COLO668 (cell line): ENCODE measurements at regions not wholly inside any gene's neighbourhood (a gene's known extent, or its start where the extent isn't known, plus 50 kb on each side); places are given as distances from the start of the nearest gene placed in this dataset.
A peak's percentile ranks its signal among the peaks of the same experiment; 100 is the strongest.

ENCODE experiments used
- DNase-seq: peaks from one replicate; lab custom pipeline; 2025; ENCODE audit not compliant: unreplicated experiment; lab: John Stamatoyannopoulos, UW

GRCh38 chr5:168005936-168006335 is 285.5 kb upstream of the WWC1 start:
- no peak for DNase-seq

- no peak for DNase-seq
Measured at GRCh38 chr5:168006456-168007130, 284.9 kb upstream of the WWC1 start.

DNA sequence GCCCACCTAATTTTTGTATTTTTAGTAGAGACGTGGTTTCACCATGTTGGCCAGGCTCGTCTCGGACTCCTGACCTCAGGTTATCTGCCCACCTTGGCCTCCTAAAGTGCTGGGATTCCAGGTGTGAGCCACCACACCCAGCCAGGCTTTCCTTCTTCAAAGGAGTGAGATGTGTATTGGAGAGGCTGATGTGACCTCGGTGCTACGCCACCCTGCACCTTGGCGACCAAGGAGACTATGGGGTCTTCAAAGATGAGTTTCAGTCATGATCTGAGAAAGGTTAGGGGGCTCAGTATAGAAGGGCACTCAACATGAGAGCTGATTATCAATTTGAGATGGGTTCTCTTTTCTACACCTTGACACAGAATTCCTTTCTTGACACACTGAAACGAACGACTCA is 284.2 kb upstream of the WWC1 start:
- no peak for DNase-seq

- no peak for DNase-seq
Measured at GRCh38 chr5:168008555-168008954, 282.9 kb upstream of the WWC1 start.

- no peak for DNase-seq
Measured at GRCh38 chr5:168011096-168011495, 280.3 kb upstream of the WWC1 start.

GRCh38 chr5:168012006-168012405 is 279.4 kb upstream of the WWC1 start:
- DNase-seq: no peak

GRCh38 chr5:168013546-168013945 is 277.9 kb upstream of the WWC1 start:
- DNase-seq: no peak

- no peak for DNase-seq
Measured at GRCh38 chr5:168014433-168015123, 276.9 kb upstream of the WWC1 start.

GRCh38 chr5:168015506-168015905 is 275.9 kb upstream of the WWC1 start:
- no peak for DNase-seq

- no peak for DNase-seq
Measured at GRCh38 chr5:168017313-168017712, 274.1 kb upstream of the WWC1 start.

DNA sequence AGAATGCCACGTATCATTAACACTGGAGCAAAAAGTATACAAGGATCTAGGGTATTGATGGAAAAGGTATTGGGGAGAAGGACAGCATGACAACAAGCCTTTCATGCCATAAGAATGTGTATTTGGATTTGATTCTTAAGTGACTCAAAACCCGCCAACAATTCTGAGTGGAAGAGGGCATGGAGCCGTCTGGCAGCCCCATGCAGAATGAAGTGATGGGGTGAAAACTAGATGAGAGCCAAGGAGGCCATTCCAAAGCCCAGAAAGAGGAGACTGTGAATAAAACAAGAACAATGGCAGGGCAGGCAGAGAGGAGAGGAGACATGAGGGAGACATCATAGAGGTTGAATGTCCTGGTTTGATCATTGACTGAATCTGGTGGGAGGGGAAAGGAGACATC is 272.3 kb upstream of the WWC1 start:
- no peak for DNase-seq

DNA sequence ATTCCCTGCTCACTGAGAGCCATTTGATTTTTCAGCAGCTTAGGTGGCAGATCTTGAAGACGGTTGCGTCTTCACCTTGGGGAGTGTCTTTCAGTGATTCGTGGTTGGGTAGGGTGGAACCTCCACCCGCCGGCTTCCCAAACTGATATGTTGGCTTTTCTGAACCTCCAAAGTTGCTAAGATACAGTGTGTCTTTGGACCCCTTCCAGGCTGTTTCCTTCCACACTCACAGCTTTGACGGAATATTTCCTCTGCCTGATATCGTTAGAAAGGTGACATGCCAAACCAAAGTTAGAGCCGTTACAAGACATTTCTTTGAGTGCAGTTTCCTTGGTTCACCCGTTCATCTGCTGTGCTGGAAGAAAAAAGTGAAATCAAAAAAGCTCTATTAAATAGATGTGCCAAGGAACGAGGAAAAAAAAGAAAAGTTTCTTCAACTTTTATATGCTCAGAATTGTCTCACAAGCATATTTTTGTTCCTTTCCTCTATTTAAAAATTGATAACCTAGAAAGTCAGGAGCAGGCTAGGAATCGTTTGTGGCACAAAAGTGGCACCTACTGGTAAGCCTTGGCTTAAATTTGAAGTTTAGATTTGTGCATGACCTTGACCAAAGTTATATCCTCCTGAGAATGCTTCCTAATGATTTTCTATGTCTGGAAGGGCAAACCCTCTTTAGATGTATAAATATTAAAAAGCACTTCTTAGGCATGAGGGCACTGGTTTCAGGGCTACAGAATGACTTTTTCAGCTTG is 270.7 kb upstream of the WWC1 start:
- DNase-seq: no peak

- DNase-seq: no peak
Measured at GRCh38 chr5:168022446-168023169, 268.8 kb upstream of the WWC1 start.

DNA sequence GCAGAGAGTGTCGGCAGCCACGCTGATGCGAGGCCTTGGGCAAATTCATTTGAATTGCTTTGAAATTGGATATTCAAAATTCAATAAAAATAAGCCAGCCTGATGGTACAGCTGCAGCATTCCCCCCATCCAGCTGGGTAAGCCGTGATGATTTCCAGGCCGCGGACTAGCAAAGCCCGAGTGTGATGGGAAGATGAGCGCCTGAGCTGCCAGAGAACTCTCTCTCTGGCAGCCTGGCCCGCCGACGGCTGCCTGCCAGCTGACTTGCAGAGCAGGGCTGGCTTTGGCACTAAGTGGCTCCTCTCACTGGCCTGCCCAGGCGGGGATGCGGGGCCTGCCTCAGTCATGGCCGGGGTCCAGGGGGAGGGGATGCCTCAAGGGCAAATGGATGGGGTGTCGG is 268.3 kb upstream of the WWC1 start:
- no peak for DNase-seq

- DNase-seq: no peak
Measured at GRCh38 chr5:168024306-168024705, 267.1 kb upstream of the WWC1 start.

DNA sequence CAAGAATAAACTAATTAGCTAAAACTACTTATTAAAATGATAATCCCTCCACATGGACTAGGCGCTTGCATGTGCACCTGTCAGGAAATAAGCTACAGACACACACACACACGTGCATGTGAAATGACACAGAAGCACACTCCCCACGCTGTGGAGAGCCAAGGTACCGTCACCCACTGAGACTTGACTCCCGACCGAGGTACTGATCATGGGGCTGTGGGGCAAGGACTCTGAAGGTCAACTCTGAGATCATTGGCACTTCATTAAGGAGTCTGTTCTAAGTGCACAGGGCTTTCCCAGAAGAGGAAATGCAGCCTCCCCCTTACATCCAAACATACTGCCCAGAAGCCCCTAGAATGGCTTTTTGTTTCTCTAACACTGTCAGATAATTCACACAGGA is 264.4 kb upstream of the WWC1 start:
- no peak for DNase-seq

GRCh38 chr5:168030912-168031311 is 260.5 kb upstream of the WWC1 start:
- DNase-seq: no peak

- DNase-seq: no peak
Measured at GRCh38 chr5:168031614-168032013, 259.8 kb upstream of the WWC1 start.

DNA sequence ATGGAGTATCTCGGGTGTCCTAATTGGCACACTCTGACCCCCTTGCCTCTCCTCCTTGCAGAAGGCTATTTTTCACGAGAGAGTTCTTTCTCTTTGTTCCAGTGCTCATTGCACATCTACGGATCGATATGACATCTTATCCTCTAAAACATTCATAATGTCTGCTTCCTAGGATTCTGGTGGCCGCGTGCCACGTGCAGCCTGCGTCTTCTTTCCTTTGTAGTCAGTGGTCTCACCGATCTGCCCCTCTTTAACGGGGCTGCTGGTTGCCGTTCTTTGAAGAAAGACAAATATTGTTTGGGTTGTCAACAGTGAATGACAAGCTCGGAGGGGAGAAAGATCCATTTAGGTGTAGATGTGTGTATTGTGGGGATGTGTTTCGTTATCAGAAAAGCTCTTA is 252.4 kb upstream of the WWC1 start:
- no peak for DNase-seq

DNA sequence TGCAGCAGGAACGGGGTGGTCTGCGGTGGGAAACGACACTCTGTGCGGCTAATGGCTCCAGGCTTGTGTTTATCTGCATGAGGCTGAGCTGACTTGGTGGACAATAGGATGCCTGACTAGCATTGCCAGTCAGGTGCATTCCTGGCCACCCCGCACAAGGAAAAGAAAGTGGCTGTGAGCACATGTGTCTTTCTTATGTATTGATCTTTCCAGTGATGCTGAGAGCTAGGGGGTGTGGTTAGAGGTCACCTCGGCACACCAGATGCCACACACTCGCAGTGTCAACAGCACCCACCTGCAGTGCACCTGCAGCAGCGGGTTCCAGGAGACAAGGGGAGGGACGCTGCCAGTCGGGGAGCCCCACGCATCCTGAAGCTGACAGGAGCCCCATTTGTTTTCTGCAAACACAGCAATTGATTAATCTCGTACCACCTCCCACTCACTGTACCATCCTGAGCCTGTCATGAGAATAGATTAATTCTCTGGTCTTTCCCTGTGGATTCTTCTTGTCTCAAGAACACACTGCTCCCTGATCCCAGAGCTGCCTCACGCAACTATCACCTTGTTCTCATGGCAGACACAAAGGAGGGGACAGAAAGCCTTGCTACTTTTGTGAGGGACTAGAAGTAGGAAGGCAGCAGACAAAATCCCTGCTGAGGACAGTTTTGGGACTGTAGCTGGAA is 251.7 kb upstream of the WWC1 start:
- peak; percentile 24 for DNase-seq

DNA sequence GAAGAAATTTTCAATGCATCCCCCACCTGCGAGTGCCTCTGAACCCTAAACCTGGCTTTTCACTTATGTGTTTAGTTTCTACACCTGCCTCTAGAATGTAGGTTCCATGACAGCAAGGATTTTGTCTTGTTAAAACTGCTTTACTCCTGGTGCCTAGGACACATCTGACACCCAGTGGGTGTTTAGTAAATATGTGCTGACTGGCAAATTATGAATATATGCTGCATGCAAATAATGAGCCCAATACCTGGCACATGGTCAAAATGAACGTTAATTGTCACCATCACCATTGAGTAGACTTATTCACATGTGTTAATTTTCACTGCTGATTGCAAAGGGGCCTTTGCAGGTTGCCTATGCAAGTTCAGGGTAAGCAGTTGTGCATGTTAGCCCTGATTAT is 249.9 kb upstream of the WWC1 start:
- DNase-seq: no peak
